Fibroblast of the conjunctiva (primary cell): ENCODE measurements at regions not wholly inside any gene's neighbourhood (a gene's known extent, or its start where the extent isn't known, plus 50 kb on each side); places are given as distances from the start of the nearest gene placed in this dataset.

ENCODE experiments used
- DNase-seq: peaks from one replicate; pipeline ENCODE4 v3.0.0-alpha.2; 2010; ENCODE audit warnings: low read depth

DNA sequence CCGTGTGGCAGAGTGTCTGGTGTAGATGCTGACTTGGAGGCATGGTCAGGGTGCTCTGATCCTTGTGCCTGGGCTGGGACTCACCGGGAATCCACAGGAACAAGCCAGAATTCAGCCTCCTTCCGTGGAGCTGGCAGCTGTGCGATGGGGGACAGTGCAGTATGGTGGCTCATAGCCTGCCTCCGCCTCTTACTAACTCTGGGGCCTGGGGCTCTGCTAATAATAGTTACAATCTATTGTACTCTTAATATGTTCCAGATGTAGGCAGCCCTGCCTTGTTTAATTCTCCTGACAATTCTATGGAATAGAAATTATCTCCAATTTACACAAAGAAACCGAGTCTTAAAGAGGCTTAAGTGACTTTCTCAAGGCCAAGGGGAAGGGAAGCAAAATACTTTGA lies 77.6 kb downstream of the PCDH1 start:
- DNase-seq, result no peak

DNA sequence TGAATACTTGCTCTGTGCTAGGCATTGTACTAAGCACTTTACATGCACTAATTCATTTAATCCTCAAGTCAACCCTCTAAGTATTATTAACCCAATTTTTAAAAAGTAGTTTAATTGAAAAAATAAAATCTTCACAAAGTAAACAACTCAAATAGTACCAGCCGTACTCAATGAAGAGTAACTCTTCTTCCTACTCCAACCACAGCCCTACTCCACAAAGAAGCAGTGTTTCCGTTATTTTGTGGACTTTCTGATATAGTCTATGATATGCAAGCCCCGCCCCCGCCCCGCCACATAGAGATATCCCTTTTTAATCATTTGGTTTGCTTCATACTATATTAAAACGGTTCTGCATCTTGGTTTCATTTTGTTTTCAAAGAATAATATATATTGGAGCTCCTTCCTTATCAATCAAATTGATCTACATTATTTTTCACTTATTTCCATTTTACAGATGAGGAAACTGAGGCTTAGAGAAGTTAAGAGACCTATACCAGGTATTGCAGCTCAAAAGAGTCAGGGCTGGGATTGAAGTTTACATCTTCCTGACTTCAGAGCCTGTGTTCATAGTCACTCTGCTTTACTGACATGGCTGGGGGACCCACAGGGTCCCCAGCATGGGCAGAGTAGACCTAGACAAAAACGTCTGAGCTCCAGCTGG lies 78.6 kb downstream of the PCDH1 start:
- no peak for DNase-seq

DNA sequence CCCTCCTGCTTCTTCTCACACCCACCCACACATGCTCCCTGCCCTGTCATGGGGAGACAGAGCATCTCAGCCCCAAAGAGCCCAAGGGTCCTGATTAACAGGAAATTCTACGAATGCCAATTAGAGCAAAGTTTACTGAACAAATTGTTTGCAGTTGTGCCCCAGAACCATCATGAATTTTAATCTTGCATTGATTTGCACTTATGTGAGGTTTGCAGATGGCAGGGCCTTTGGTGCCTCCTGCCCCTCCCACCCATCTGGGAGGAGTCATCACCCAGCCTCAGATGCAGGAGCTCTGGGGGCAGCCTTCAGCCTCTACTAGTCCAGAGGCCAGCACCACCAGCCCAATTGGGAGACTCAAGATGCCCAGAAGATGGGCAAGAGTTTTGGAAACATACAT lies 80.8 kb downstream of the PCDH1 start:
- no peak for DNase-seq

DNA sequence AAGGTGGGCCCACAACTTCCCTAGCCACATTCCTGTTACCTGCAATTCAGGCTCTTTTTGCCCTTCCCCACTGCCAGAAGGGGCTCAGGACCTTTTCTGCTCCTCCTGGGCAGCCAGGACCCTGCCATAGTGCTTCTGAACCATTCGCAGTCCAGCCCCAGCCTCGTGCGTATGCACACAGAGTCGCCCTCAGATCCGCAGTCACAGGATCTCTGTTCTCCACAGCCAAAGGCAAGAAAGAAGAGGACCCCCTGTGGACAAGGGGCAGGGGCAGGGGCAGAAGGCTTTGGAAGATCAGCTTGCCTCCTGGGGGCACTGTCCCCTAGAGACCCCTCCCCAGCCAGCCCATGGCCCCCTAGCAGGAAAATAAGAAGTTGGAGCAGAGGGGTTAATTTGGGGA lies 82.8 kb downstream of the PCDH1 start:
- no peak for DNase-seq

DNA sequence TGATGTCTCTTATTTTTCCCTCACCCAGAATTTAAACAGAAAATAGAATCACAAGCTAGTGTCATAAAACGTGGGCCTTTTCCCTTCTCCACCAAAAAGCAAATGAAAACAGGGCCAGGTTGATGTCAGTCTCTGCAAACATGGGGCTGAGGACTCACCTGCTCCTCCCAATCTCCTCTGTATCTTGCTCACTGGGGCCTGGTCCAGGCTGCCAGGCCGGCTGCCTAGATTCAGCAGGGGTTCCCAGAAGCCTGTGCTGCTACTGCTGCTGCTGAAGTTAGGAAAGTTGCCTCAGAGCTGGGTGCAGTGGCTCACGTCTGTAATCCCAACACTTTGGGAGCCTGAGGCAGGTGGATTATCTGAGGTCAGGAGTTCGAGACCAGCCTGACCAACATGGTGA lies 84.3 kb downstream of the PCDH1 start:
- DNase-seq, result no peak

DNA sequence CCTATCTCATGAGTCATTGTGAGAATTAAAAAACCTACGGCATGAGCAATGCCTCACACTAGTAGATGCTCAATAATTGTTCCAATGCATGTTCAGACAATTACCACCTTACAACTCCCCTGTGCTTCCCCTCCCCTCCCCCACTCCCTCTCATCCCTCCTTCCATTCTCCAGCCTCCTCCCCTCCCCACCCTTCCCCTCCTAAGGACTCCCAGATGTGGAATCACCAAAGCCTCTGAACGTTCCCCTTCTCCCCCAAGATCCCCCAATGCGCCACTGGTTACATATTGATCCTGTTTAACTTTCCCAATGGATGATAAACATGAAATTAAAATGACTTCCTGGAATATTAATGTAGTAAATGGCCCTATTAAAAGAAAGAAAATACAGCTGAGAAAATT lies 84.8 kb downstream of the PCDH1 start:
- no peak for DNase-seq

DNA sequence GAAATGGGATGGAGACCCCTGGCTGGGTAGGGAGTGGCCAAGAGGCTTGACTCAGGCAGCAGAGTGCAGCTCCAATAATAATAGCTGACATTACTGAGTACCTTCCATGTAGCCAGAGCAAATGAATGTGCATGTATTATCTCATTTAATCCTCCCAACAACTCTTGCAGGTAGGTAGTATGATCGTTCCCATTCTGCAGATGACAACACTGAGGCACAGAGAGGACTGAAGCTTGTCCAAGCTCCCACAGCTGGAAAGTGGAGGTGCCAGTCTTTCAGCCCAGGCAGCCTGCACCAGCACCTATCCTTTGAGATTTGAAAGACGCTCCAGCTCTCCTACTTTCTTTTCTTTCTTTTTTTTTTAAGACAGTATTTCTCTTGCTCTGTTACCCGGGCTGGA lies 87.6 kb downstream of the PCDH1 start:
- no peak for DNase-seq

DNA sequence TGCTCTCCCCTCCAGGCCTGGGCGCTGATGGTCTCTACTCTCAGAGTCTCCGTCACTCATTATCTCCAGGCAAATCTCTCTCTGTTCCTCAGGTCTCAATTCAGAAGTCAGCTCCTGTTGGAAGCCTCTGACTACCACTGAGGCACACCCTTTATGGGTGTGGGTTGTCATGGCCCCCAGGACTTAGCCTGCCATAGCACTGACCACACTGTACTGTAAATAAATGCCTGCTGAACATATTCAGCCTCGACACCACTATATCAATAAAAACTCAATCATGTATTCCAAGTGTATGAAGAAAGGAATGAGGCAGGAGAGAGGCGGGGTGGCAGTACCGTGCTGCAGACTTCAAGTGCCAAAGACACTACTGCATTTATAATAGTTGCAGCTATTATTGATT lies 88.9 kb downstream of the PCDH1 start:
- no peak for DNase-seq

DNA sequence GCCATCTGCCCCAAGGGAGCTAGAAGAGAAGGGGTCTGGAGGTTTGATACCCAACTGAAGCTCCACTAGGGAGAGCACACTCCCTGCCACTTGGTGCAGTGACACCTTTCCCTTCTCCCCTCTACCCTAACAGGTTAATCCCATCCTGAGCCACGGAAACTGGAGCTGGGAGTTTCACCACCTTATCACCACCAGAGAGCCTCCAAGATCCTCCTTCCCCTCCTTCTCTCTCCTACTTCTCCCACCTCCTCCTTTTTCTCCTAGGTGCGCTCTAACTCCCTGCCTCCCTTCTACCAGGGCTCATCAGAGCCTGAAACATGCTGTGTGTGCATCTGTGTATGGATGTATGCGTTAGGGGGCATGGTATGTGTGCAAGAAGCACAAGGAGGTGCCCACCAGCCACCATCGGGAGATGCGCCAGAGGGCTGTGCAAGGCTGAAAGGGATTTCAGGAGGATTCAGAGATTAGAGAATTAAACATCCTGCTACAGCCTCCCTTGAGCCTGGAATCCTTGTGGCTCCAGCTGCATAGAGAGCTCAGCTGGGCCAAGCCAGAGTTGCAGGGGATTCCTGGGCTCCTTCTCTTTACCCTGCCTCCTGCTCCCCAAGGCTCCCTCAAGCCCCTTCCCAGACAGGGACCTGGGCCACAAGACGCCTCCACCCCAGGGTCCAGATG lies 89.8 kb downstream of the PCDH1 start:
- DNase-seq, result no peak

DNA sequence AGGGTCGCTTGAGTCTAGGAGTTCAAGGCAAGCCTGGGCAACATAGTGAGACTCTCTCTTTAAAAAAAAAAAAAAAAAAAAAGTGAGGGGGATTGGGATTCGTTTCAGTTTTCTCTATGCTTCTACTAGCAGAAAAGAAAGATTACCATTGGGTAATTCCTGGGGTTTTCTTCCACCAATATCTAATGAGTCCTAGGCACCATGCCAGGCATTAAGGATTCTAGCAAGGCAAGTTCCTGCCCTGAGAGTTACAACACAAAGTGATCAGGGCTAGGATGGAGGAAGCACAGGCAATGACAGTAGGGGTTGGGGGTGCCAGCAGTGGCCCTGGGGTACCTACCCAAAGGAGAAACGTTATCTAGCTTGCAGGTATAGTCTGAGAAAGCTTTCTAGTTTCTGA lies 90.8 kb downstream of the PCDH1 start:
- DNase-seq, result no peak

DNA sequence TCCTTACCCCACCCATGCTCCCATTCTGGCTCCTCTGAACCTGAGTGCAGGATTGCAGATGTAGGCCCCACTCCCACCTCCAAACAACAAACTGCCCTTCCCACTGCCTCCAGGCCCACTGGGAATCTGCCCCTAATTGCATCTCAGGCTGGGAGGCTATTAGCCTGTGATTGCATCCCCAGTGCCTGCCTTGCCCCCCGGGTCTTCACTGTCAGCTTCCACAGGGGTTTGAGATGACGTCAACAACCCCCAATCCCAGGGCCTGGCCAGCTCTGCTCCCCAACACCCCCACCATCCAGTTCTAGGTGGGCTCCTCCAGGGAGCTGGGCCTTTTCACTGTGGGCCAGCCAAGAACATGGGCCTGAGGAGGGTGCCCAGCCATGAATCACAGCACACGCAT lies 91.5 kb downstream of the PCDH1 start:
- no peak for DNase-seq

DNA sequence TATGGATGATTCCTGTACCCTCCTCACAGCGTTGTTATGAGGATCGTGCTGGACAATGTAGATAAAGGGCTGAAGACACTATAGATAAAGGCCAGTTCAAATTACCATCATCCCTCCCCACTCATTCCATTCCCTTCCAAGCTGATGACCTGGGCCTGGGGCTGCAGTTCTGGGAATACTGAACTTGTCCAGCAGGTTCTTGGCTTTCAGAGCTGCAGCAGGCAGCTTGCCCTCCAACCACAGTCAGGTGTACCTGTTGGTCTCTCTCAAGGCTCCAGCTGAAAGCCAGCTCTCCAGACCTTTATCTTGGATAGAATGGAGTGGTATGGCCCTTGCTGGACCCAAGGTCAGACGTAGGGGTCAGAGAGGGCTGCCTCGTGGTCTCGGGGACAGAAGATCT lies 92.5 kb downstream of the PCDH1 start:
- DNase-seq, result no peak

DNA sequence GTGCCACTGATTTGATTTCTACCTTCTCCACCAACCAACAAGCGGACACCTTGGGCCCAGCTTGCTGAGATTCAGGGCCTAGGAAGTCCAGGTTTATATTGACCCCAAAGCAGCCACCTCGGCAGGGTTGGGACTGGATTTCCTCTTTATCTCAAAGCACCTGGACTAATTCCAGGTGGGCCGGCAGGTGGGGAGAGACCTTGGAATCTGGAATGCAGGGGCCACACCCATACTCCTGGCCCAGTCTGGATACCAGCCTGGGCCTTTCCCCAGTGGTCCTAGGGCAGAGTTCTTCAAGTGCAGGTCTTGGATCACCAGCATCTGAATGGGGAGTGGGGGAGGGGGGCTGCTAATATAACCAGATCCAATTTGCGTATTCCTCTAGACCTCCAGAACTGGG lies 93.1 kb downstream of the PCDH1 start:
- no peak for DNase-seq

DNA sequence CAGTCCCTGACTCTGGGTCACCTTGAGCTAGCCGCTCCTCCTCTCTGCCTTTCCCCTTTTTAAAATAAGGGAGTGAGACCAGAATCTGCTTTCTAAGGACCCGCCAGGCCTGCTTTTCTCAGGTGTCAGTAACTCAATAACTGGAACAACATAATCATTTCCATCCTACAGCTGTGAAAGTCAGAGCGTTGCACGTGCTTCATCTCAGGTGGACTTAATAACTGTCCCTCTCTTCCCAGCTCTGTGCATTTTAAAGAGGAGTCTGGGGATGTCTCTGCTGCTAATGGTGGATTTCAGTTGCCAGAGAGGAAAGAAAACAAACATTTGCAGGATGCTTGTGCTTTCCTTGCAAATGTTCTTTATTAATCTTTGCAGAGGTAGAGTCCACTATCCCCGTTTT lies 93.7 kb downstream of the PCDH1 start:
- DNase-seq, result no peak

DNA sequence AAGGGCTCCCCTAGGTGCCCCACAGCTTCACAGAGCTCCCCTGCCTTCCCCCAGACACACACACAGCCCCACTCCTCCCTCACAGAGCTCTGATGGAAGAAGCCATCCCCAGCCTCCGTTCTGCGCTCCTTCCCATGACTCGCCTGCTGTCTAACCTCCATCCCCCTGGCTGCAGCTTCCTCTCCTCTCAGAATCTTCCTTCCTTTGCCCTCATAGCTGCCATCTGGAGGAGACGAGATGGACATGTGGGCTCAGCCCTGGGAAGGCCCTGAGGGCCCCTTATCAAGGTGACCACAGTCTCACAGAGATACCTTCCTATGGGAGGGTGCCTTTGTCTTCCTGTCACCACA lies 94.3 kb downstream of the PCDH1 start:
- DNase-seq, result no peak

DNA sequence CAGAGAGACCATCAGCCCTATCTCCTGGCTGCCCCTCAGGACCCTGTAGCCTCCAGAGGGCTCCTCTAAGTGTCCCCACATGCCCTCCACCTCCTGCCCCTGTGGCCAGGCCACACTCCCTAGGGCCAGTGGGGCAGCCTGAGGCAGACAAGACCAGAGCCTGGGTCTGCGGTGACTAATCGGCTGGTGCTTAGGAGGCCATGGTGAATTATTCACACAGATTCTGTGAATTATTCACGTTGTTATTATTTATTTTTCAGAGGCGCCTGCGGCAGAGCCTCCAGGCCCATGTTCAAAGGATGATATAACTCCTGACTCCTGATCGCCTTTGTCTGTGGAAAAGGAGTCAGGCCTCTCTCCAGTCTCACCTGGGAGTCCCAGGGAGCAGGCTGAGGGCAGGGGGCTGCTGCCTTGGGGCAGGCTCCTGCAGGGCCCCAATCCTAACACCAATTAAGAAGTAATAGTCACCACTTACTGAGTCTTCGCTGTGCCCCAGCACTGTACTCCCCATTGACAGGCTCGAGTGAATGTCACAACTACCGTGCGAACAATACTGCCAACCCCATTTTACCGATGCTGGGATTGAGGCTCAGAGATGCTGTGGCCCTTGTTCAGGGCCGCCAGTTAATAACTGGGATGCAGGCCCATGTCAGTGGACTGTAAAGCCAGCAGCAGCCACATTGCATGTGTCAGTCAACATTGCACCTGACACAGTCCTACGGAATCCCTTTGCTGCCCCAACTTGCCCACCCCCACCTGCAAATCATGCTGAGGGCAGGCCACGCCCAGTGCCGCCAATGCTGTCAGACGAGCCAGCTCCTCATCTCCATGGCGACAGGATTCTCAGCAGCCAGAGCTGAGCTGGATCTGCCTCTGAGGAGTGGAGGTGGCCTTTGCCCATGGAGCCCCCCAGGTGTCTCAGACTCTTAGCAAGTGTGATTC lies 94.9 kb downstream of the PCDH1 start:
- no peak for DNase-seq

DNA sequence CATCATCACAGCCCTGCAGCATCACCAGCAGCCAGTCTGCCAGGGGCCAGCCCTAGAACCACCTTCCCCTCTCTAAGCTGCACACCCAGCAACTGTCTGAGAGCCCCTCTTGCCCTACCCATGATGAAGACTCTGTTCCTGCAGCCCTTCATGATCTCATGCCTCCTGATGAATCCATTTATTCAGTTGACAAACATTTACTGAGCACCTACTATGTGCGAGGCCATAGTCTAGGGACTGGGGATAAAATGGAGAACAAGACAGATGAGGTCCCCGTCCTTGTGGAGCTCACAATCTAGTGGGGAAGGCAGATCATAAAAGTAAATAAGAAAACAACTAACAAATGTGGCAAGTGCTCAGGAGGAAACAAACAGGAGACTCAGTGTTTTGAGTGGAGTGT lies 96.3 kb downstream of the PCDH1 start:
- no peak for DNase-seq

DNA sequence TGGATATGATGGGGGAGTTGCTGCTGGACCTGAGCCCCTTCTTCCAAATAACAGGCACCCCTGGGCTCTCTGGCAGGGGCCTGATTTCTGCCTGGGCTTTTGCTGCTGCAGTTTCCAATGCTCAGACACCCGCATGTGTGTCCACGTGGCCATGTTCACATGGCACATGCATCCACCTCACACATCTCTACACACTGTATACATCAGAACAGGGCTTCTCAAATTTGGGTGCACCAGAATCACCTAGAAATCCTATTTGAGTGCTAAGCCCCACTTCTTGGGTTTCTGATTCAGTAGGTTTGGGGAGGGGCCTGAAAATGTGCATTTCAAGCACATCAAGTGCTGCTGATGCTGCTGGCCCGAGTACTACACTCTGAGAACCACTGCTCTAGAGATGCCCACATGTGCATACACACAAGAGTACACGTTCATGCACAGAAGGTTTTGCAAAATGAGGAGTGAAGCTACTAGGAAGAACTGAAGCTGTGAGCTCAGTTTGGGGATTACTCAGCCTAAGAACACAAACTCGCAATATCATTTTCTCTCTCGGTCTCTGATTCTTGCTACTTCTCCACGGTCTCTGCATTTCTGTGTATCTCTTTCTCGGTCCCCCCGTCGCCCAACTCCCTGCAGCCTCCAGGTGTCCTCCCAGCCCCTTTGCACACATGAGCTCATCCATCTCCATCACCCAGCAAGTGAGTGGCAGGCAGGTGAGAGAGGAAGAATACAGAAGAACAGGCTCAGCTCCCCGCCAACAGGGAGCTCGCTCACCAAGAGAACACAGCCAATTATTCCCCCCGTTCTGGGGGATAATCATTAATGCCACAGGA lies 97.0 kb downstream of the PCDH1 start:
- no peak for DNase-seq

DNA sequence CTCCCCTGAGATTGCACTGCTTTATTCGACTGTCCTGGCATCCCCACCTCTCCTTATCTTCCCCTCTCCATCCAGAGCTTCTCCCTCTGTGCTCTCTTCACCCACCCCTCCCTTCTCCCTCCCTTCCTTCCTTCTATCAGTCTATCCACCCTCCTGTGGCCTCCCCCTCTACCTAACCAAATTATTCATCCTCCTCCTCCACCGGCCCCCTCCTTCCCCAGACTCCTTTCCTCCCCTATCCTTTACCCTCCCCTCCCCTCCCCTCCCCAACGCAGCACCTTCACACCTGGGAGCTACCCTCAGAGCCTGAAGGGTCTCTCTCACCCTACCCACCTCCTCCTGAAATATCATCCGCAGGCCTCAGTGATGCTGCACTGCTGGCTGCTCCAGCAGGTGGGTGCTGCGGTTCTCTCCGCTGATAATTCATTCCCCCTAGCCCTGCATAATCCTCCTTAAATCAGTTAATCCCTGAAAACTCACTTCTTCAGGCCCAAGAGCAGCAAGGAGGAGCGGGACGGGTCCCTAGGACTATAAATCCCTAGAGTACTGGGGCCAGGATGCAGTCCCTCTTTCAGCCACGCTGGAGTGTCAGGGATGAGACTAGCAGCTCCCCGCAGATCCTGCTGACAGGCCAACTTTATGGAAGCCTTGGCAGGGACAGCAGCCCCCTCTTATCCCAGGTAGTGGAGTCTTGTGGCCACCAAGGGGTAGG lies 97.8 kb downstream of the PCDH1 start:
- no peak for DNase-seq

DNA sequence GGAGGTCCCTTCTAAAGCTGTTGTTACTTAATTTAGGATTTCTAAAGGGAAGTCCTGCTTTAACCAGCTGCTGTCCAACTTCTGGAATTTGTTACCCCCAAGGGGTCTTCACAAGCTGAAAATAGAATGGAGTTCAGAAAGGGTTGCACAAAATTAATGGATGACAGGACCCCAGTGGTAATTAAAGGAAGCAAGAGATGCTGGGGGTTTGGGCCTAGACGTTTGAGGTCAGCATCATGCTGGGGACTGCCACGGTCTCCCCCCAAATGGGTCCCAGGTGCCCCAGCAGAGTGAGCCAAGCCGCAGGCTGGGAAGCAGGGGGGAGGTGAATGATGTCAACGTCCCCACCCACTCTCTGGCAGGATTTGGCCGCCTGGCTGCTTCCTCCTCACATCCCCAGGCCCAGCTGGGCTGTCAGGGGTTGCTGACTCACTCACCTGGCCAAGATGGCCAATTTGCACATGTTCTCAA lies 97.5 kb upstream of the ARAP3 start:
- DNase-seq, result no peak

DNA sequence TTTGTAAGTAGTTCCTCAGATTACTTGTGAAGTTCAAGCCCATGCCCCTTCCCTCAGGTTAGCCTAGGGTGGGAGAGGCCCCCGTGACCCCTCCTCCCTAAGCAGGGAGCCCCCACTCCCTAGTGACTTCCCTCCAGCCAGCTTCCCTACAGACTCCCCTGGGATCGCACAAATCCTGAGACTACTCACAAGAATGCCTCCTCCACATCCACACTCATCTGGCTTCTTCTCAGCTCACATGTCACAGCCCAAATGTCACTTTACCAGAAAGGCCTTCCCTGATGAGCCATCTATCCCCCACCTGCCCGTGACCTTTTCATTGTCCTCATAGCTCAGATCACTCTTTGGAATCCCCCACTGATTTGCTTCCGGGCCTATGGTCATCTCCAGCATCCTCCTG lies 96.7 kb upstream of the ARAP3 start:
- no peak for DNase-seq

DNA sequence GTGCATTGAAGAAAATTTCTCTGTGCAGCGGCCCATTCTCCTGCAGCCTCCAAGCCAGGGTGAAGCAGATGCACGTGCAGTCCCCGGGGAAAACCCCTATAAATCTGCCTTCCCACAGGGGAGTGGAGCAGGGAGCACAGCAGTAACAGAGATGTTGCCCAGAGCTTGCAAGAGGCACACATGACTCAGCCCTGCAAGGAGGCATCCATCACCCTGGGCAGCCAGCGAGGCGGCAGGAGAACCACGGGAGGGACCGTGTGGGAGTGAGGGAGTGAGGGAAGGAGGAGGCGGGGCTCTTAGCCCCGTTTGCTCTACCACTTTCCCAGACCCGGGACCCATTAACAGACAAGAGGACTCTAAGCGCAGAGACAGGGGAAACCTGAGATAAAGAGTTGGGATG lies 96.2 kb upstream of the ARAP3 start:
- peak; percentile 18 for DNase-seq
